ENCODE measurements at regions not wholly inside any gene's neighbourhood (a gene's known extent, or its start where the extent isn't known, plus 50 kb on each side); places are given as distances from the start of the nearest gene placed in this dataset.

- TF ChIP-seq EP300 (IDR thresholded peaks at IDR 0.05) (no peak), CTCF (IDR thresholded peaks at IDR 0.05) (no peak), POLR2A (IDR thresholded peaks at IDR 0.05) (no peak), POLR2AphosphoS5 (IDR thresholded peaks at IDR 0.05) (no peak)
Observed at GRCh38 chr17:55903028-55903690, 152.3 kb downstream of the PCTP start.
